GM21381 (cell line): ENCODE measurements at regions not wholly inside any gene's neighbourhood (a gene's known extent, or its start where the extent isn't known, plus 50 kb on each side); places are given as distances from the start of the nearest gene placed in this dataset.

ENCODE experiments used
- ATAC-seq: cut with Tn5 transposase; IDR thresholded peaks from one replicate; pipeline ENCODE4 v1.9.1; 2021; ENCODE audit warnings: mild to moderate bottlenecking, moderate library complexity; ENCODE audit not compliant: unreplicated experiment

DNA sequence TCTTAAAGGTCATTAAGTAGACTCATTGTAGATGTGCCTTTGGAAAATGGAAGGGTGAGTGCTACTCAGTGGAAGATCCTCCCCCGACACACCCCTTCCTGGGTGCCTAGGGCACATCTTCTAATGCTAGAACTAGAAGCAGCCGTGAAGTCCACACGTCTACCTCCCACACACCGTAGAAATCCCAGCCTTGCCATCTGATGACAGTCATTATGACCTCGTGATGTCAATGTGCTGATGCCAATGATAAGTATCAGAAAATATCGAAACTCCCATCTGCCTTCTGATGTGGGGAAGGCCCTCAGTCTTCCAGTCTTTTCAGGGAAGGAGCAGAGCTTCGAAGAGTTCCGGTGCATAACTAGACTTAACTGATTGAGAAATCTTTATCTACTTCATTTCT lies 282.1 kb upstream of the ROPN1 start:
- no peak for ATAC-seq

GRCh38 chr3:124275412-124275811 lies 283.5 kb upstream of the ROPN1 start:
- no peak for ATAC-seq

DNA sequence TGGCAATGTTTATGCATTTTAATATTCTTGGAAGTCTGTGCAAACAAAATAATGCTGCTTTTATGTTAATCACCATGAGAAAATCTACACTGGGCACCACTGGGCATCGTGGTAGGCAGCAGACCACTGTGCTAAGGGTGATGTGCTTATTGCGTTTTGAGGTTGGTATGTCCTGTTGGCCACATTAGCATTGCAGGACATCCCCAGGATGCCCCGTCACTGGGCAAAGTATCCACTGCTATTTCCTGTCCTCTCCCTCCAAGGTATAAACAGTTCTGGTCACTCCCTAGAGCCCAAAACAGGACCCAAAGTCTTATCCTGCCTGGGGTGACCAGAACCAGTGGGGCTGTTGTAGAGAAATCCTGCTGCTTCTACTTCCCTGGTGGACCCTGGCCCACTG lies 284.2 kb upstream of the ROPN1 start:
- no peak for ATAC-seq

GRCh38 chr3:124276539-124277143 lies 284.7 kb upstream of the ROPN1 start:
- ATAC-seq: no peak

GRCh38 chr3:124277144-124277890 lies 285.4 kb upstream of the ROPN1 start:
- ATAC-seq: no peak

GRCh38 chr3:124281453-124282316 lies 289.8 kb upstream of the ROPN1 start:
- no peak for ATAC-seq

- ATAC-seq: no peak
These were observed 291.1 kb upstream of the ROPN1 start for GRCh38 chr3:124282751-124283651.

DNA sequence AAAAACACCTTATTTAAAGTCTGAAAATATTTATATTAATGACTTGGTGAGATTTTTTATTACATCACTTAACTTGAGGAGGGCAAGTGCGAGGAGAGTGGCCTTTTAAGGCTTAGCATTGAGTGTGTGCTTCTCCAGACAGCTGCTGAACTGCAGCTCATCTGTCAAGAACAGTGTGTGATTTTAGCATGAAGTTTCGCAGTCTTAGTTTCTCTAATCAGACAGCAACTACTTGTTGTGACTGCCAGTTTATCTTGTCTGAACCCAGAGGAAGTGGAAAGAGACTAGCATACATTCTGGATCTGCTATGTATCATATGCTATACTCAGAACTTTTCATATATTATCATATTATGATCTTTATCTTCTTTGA lies 291.7 kb upstream of the ROPN1 start:
- no peak for ATAC-seq

- ATAC-seq: no peak
These were observed 297.1 kb upstream of the ROPN1 start for GRCh38 chr3:124288996-124289395.

GRCh38 chr3:124291008-124291407 lies 299.1 kb upstream of the ROPN1 start:
- ATAC-seq: no peak

GRCh38 chr3:124292329-124292728 lies 300.4 kb upstream of the ROPN1 start:
- no peak for ATAC-seq

GRCh38 chr3:124293584-124293983 lies 301.7 kb upstream of the ROPN1 start:
- no peak for ATAC-seq

DNA sequence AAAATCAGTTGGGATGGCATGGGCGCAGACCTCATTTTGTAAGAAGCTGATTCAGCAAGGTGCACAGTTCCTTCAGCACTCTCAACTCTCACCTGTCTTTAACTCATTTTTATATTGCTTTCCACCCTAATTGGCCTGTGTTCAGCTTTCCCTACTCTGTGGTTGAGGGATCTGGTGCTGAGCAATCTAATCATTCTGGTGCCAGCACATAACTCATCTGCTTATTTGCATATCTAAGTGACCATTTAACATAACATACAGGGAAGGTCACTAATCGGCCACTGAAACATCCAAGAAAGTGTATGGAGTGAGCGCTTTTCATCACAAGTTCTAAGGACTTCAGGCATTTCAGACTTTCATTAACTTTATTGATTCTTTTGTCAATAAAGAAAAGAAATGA lies 303.4 kb upstream of the ROPN1 start:
- ATAC-seq: no peak

DNA sequence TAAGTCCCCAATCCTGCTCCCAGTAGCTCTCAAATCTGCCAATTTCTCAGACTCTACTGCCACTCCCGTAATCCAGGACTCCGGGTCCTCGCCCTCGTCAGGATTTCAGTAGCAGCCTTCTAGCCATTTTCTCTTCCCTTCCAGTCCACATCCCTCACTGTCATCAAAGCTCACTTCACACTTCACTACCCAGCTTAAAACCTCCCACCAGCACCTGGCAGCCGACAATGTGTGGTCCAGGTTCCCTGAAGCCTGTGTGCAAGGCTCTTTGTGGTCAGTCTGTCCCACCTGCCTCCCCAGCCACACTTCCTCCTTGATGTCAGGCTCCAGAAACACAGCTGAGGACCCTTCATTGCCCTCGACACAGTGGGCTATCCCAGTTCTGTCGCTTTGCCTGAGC lies 304.5 kb upstream of the ROPN1 start:
- ATAC-seq: no peak

- ATAC-seq: no peak
These were observed 305.4 kb upstream of the ROPN1 start for GRCh38 chr3:124297062-124297980.

DNA sequence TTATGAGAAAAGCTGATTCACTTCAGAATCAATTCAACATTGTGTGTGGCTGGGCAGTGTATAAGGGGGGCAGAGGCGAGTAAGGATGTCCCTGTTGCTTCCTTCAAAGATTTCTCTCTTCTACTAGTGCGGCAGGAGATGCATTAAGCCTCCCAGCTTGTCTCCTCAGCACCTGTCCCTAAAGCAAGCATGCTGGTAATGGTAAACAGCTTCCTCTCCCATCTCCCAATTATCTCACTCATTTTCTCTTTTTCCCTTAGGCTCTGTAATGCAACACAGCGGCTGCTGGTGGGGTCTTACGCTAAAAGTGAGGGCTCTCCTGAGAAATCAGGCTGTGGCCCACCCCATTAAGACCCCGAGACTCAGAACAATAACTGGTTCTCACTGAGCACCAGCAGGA lies 306.4 kb upstream of the ROPN1 start:
- ATAC-seq: no peak

- no peak for ATAC-seq
These were observed 307.0 kb upstream of the ROPN1 start for GRCh38 chr3:124298951-124299350.

GRCh38 chr3:124299831-124300230 lies 307.9 kb upstream of the ROPN1 start:
- ATAC-seq: no peak

DNA sequence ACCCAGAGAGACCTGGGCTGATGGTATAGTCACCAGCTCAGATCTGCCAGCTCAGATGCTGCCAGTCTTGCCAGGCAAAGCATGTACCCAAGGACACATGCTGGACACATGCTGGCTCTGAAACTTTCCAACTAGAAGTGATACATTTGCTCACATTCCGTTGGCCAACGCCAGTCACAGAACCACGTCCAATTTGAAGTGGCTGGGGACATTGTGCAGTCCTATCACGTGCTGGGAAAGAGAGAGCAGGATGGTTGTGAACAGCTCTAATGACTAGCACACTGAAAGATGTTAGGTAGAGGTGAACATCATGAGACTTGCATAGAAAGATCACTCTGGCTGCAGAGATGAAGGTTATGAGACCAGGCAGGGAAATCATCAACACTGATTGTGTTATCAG lies 308.5 kb upstream of the ROPN1 start:
- ATAC-seq: no peak
